Endodermal cell (in vitro differentiated cells): ENCODE measurements at regions not wholly inside any gene's neighbourhood (a gene's known extent, or its start where the extent isn't known, plus 50 kb on each side); places are given as distances from the start of the nearest gene placed in this dataset.

Experiments
- DNase-seq: peaks from one replicate; pipeline ENCODE4 v3.0.0-alpha.2; 2017
- H3K27ac ChIP-seq: 2 replicates; pipeline ENCODE4 v1.5.1; 2013; ENCODE audit warnings: mild to moderate bottlenecking, low read depth, low read length, moderate library complexity
- H3K27me3 ChIP-seq: 2 replicates; pipeline ENCODE4 v1.6.1; 2013; ENCODE audit warnings: mild to moderate bottlenecking, low read length, moderate library complexity; ENCODE audit not compliant: insufficient read depth, control insufficient read depth, poor library complexity, severe bottlenecking
- H3K36me3 ChIP-seq: 2 replicates; pipeline ENCODE4 v1.7.0; 2013; ENCODE audit warnings: mild to moderate bottlenecking, low read length, moderate library complexity; ENCODE audit not compliant: control insufficient read depth, insufficient read depth
- H3K4me1 ChIP-seq: one replicate; pipeline ENCODE4 v1.7.0; 2013; ENCODE audit warnings: low read length; ENCODE audit not compliant: control insufficient read depth, insufficient read depth
- H3K4me3 ChIP-seq: 2 replicates; pipeline ENCODE4 v1.5.1; 2013; ENCODE audit warnings: mild to moderate bottlenecking, low read length, moderate library complexity
- H3K9ac ChIP-seq: 2 replicates; pipeline ENCODE4 v1.6.1; 2013; ENCODE audit warnings: mild to moderate bottlenecking, low read length, moderate library complexity; ENCODE audit not compliant: poor library complexity, severe bottlenecking; ENCODE audit errors: extremely low read depth
- H3K9me3 ChIP-seq: 2 replicates; pipeline ENCODE4 v1.6.1; 2013; ENCODE audit warnings: mild to moderate bottlenecking, low read length, moderate library complexity; ENCODE audit not compliant: control insufficient read depth
- H3K27ac Mint-ChIP-seq: 2 replicates; pipeline ENCODE4 v1.8.0; 2020; ENCODE audit warnings: mixed read lengths
- H3K27me3 Mint-ChIP-seq: 2 replicates; pipeline ENCODE4 v1.8.0; 2021; ENCODE audit warnings: mild to moderate bottlenecking, mixed read lengths; ENCODE audit not compliant: insufficient read depth
- H3K36me3 Mint-ChIP-seq: 2 replicates; pipeline ENCODE4 v1.8.0; 2020; ENCODE audit warnings: low read depth, mixed read lengths
- H3K4me1 Mint-ChIP-seq: 2 replicates; pipeline ENCODE4 v1.8.0; 2020; ENCODE audit warnings: mixed read lengths
- H3K4me3 Mint-ChIP-seq: 2 replicates; pipeline ENCODE4 v1.8.0; 2020; ENCODE audit warnings: mild to moderate bottlenecking, moderate library complexity, mixed read lengths
- H3K9me3 Mint-ChIP-seq: 2 replicates; pipeline ENCODE4 v1.8.0; 2020; ENCODE audit warnings: mild to moderate bottlenecking, mixed read lengths
- WGBS, 2 experiments: methylation state at CpG; one replicate each; pipeline versions ENCODE4 v1.1.5 to v1.1.7; 2013; ENCODE audit warnings: missing lambda C conversion rate in 2 of 2, mixed read lengths in 1 of 2; ENCODE audit not compliant: insufficient coverage in 1 of 2, insufficient read length in 1 of 2; 5-methylcytosine and 5-hydroxymethylcytosine counted together
- TF ChIP-seq, protein P1 (sequence below): fragments of 200-600 bp; sonication (generic); conservative IDR thresholded peaks from 2 replicates; pipeline ENCODE4 v1.5.0; 2021; ENCODE audit warnings: antibody characterized with exemption, mild to moderate bottlenecking

DNA sequence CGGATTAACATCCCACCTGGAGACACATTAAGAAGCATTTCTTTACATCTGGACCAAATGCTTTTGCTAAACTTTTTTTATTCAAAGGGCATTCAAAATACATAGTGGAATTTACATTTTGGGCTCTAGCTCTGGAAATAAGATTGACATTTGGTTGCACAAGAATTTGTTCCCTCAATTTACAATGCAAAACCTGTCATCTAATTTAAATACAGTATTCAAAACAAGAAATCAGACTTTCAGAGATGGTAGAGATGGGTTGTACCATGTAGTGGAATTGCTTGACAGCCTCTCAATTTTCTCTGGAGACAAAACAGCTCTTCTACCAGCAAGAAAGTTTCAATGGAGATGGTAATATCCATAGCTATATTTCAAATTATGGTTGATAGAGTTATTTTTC, 275.8 kb downstream of the ATP23 start:
- TF ChIP-seq, protein P1, sequence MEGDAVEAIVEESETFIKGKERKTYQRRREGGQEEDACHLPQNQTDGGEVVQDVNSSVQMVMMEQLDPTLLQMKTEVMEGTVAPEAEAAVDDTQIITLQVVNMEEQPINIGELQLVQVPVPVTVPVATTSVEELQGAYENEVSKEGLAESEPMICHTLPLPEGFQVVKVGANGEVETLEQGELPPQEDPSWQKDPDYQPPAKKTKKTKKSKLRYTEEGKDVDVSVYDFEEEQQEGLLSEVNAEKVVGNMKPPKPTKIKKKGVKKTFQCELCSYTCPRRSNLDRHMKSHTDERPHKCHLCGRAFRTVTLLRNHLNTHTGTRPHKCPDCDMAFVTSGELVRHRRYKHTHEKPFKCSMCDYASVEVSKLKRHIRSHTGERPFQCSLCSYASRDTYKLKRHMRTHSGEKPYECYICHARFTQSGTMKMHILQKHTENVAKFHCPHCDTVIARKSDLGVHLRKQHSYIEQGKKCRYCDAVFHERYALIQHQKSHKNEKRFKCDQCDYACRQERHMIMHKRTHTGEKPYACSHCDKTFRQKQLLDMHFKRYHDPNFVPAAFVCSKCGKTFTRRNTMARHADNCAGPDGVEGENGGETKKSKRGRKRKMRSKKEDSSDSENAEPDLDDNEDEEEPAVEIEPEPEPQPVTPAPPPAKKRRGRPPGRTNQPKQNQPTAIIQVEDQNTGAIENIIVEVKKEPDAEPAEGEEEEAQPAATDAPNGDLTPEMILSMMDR: no peak
- no peaks in the 10 kb centered on the region for H3K27me3 ChIP-seq
- Mint-ChIP-seq H3K27me3 (peaks cover 2% of the 10 kb centered on the region), H3K4me1 (no peaks in the 10 kb centered on the region), H3K9me3 (no peaks in the 10 kb centered on the region), H3K27ac (no peak overlapping the region), H3K4me3 (no peak overlapping the region), H3K36me3 (no peaks in the 10 kb centered on the region)
- H3K9ac ChIP-seq: no peak overlapping the region
- H3K36me3 ChIP-seq: no peaks in the 10 kb centered on the region
- DNase-seq: no peak
- 93 to 100% methylated on average over 1 of the region's 1 CpG for WGBS, 2 experiments
- no peak overlapping the region for H3K27ac ChIP-seq
- no peak overlapping the region for H3K4me3 ChIP-seq
- H3K9me3 ChIP-seq: no peaks in the 10 kb centered on the region
- no peaks in the 10 kb centered on the region for H3K4me1 ChIP-seq

DNA sequence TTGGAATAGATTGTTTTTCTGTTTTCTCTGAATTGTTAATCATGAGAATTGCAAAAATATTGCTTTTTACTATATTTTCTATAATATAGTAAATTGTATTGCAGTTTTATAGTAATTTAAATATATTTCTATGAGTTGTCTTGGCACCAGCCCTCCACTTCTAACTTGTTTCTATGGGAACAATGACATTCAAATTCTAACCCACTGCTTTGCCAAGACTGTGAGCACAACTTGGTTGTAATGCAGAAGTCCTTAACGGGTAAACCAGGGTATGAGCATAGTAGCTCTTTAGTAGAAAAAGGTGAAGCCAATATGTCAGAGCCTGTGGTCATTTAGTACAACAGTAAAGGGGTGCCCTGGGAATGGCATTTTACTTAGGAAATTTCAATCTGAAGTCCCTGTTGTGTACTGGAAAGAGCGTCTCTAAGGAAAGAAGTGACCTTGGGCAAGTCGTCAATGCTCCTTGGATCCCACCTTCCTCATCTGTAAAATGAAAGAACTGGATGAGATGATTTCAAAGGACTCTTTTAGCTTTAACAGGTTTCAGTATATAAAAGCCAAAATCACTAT, 283.3 kb downstream of the ATP23 start:
- H3K4me1 Mint-ChIP-seq: no peaks in the 10 kb centered on the region
- peaks cover 1% of the 10 kb centered on the region for H3K9me3 Mint-ChIP-seq
- 95 to 100% methylated on average over 3 of the region's 3 CpGs for WGBS, 2 experiments
- Histone ChIP-seq H3K4me3 (no peak overlapping the region), H3K27me3 (no peaks in the 10 kb centered on the region), H3K9ac (no peak overlapping the region), H3K27ac (no peak overlapping the region), H3K4me1 (no peaks in the 10 kb centered on the region), H3K9me3 (no peaks in the 10 kb centered on the region), H3K36me3 (no peaks in the 10 kb centered on the region)
- TF ChIP-seq, protein P1: no peak
- peaks cover 1% of the 10 kb centered on the region for H3K27me3 Mint-ChIP-seq
- DNase-seq: no peak
- H3K27ac Mint-ChIP-seq: no peak overlapping the region
- no peak overlapping the region for H3K4me3 Mint-ChIP-seq
- no peaks in the 10 kb centered on the region for H3K36me3 Mint-ChIP-seq

DNA sequence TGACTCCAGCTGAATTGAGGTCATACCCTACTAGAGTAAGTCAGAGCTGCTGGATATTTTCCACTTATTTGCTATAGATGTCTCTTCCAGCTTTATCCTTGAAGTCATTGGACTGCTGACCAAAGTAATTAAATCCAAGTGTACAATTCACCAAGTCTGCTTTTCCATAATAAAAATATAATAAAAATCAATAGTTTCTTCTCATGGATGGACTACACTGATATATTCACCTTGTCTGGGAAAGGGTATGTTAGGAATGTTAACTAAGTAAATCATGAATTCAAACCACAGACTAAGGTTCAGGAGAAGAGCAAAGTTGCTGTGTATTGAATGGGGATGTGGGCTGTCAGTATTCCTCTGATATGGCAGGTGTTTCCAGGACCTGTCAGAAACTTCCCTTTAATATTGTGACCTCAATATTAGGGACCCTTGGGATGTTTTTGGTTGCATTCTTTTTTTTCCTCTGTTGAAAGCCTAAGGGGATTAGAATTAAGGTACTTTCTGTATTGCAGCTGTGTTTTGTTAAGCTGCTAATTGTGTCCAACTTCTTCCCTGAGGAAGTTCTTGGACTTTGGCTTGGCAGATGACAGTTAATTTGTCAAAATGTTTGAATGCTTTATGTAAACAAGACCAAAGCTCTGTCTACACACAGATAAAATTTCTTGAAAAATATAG, 284.0 kb downstream of the ATP23 start:
- H3K9me3 ChIP-seq: no peaks in the 10 kb centered on the region

More for the DNA sequence above, 284.0 kb downstream of the ATP23 start:
- Mint-ChIP-seq H3K36me3 (no peaks in the 10 kb centered on the region), H3K27me3 (peaks cover 1% of the 10 kb centered on the region), H3K4me3 (no peak overlapping the region), H3K9me3 (peaks cover 4% of the 10 kb centered on the region), H3K4me1 (no peaks in the 10 kb centered on the region), H3K27ac (no peak overlapping the region)
- Histone ChIP-seq H3K36me3 (no peaks in the 10 kb centered on the region), H3K4me3 (no peak overlapping the region), H3K4me1 (no peaks in the 10 kb centered on the region), H3K27ac (no peak overlapping the region), H3K9ac (no peak overlapping the region), H3K27me3 (no peaks in the 10 kb centered on the region)
- no peak for DNase-seq
- TF ChIP-seq, protein P1: no peak
